ENCODE measurements at regions not wholly inside any gene's neighbourhood (a gene's known extent, or its start where the extent isn't known, plus 50 kb on each side); places are given as distances from the start of the nearest gene placed in this dataset.

DNA sequence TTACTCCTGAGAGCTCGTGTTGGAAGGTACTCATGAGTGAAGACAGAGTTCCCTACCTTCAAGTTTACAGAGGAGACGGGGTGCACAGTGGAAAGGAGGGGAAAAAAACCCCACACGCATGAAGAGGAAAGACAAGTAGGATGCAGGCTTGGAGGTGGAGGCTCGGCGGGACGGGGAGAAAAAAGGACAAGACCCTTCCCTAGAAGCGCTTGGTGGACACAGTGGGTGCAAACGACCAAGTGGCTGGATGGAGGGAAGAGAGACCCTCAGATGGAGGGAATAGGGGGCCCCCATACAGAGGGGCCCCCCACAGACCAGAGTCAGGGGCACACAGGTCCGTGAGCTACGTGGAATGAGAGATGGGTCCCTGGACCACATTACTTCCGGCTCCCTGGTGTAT, 380.1 kb downstream of the SHANK2 start:
- no peak overlapping the region for H3K9ac ChIP-seq (ENCODE audit: low read length)
- H3F3A ChIP-seq (ENCODE audit: insufficient read depth) = no peaks in the 10 kb centered on the region
- H4K20me1 ChIP-seq (ENCODE audit: low read depth, low read length) = no peaks in the 10 kb centered on the region
- no peaks in the 10 kb centered on the region for H3K9me2 ChIP-seq (replicated peaks; ENCODE audit: insufficient read depth, low read length)
- H3K9me3 ChIP-seq (ENCODE audit: insufficient read depth, low read length) = no peaks in the 10 kb centered on the region
- no peak overlapping the region for H3K4me2 ChIP-seq (ENCODE audit: low read depth, low read length, poor library complexity, severe bottlenecking)
- H3K79me2 ChIP-seq (ENCODE audit: insufficient read depth, low read length) = no peaks in the 10 kb centered on the region
- TF ChIP-seq, protein P1, sequence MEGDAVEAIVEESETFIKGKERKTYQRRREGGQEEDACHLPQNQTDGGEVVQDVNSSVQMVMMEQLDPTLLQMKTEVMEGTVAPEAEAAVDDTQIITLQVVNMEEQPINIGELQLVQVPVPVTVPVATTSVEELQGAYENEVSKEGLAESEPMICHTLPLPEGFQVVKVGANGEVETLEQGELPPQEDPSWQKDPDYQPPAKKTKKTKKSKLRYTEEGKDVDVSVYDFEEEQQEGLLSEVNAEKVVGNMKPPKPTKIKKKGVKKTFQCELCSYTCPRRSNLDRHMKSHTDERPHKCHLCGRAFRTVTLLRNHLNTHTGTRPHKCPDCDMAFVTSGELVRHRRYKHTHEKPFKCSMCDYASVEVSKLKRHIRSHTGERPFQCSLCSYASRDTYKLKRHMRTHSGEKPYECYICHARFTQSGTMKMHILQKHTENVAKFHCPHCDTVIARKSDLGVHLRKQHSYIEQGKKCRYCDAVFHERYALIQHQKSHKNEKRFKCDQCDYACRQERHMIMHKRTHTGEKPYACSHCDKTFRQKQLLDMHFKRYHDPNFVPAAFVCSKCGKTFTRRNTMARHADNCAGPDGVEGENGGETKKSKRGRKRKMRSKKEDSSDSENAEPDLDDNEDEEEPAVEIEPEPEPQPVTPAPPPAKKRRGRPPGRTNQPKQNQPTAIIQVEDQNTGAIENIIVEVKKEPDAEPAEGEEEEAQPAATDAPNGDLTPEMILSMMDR (IDR thresholded peaks at IDR 0.05; ENCODE audit: insufficient read depth, low read length, poor library complexity, severe bottlenecking) = no peak
- TF ChIP-seq EZH2phosphoT487 (conservative IDR thresholded peaks at IDR 0.05; ENCODE audit: low read length) = no peak
- no peaks in the 10 kb centered on the region for H3K27me3 ChIP-seq (ENCODE audit: low read length)
- no peaks in the 10 kb centered on the region for H3K36me3 ChIP-seq (ENCODE audit: low read length)
- no peak overlapping the region for H2AFZ ChIP-seq (ENCODE audit: low read depth, low read length, severe bottlenecking)
- H3K27ac ChIP-seq (ENCODE audit: low read depth, low read length) = no peak overlapping the region
- no peak overlapping the region for H3K4me3 ChIP-seq (ENCODE audit: insufficient read depth, low read length, poor library complexity, severe bottlenecking)

DNA sequence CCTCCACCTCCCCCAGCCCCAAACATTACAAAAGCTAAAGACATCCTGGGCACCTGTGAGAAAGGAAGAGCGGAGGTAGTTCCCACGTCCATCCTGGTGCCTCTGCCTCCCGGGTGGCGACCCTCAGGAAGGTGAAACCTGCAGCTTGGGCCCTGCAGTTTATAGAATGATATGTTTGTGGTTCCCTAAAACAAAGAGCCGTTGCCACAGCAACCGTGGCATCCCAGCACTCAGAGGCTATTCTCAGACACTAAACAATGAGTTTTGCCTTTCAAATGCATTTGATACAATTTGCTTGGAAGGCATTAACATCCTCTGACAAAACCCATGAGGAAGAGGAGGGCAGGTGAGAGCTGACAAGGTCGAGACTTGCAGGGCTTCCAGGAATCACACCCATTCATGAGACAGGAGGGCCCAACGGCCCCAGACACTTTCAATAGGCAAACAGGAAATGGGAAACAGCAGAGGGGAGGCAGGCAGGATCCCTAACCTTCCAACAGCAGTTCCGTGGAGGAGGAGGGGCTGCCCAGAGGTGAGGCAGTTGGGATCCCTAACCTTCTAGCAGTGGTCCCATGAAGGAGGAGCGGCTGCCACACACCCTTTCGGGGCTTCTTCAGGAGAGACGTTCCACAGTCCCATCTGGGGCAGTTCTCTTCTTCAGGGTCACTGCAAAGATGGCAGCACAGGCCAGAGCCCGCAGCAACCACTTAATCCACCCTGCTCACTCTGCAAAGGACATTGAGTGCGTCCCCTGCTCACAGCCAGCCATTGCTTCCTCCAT, 379.2 kb downstream of the SHANK2 start:
- Histone ChIP-seq H3K9me2 (replicated peaks; ENCODE audit: insufficient read depth, low read length) (no peaks in the 10 kb centered on the region), H3K27ac (ENCODE audit: low read depth, low read length) (no peak overlapping the region), H4K20me1 (ENCODE audit: low read depth, low read length) (no peaks in the 10 kb centered on the region), H3K9me3 (ENCODE audit: insufficient read depth, low read length) (no peaks in the 10 kb centered on the region), H3K4me3 (ENCODE audit: insufficient read depth, low read length, poor library complexity, severe bottlenecking) (no peak overlapping the region), H3K79me2 (ENCODE audit: insufficient read depth, low read length) (no peaks in the 10 kb centered on the region), H3K9ac (ENCODE audit: low read length) (no peak overlapping the region), H3K4me2 (ENCODE audit: low read depth, low read length, poor library complexity, severe bottlenecking) (no peak overlapping the region), H3K36me3 (ENCODE audit: low read length) (no peaks in the 10 kb centered on the region), H3K27me3 (ENCODE audit: low read length) (no peaks in the 10 kb centered on the region), H2AFZ (ENCODE audit: low read depth, low read length, severe bottlenecking) (no peak overlapping the region), H3F3A (ENCODE audit: insufficient read depth) (no peaks in the 10 kb centered on the region)
- no peak for TF ChIP-seq EZH2phosphoT487 (conservative IDR thresholded peaks at IDR 0.05; ENCODE audit: low read length)
- TF ChIP-seq, protein P1 (IDR thresholded peaks at IDR 0.05; ENCODE audit: insufficient read depth, low read length, poor library complexity, severe bottlenecking) = no peak

DNA sequence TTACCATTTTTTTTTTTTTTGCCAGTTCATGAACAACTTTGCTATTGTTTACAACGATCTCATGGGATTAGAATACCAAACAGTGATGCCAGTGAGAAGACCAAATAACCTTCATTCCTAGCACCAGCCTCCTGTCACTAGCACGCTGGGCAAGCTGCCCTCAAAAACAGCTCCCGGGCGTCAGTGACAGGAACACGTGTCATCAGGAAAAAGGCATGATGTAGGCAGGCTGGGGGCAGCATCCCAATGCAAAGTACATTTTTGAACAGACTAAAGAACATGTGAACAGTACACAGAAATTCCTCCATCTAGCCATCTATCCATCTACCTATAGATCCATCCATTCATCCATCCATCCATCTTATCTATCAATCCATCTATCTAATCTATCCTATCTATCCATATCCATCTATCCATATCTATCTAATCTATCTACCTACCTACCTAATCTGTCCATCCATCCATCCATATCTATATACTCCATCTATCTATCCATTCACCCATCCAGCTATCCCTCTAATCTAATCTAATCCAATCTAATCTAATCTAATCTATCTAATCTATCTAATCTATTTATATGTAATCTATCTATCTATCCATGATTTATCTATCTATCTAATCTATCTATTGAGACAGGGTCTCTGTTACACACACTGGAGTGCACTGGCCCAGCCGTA, 378.5 kb downstream of the SHANK2 start:
- no peak overlapping the region for H3K4me3 ChIP-seq (ENCODE audit: insufficient read depth, low read length, poor library complexity, severe bottlenecking)
- no peak overlapping the region for H3K9ac ChIP-seq (ENCODE audit: low read length)
- no peaks in the 10 kb centered on the region for H4K20me1 ChIP-seq (ENCODE audit: low read depth, low read length)
- H3K27ac ChIP-seq (ENCODE audit: low read depth, low read length) = no peak overlapping the region
- no peaks in the 10 kb centered on the region for H3K27me3 ChIP-seq (ENCODE audit: low read length)
- H3K36me3 ChIP-seq (ENCODE audit: low read length) = no peaks in the 10 kb centered on the region
- no peaks in the 10 kb centered on the region for H3K9me2 ChIP-seq (replicated peaks; ENCODE audit: insufficient read depth, low read length)
- TF ChIP-seq EZH2phosphoT487 (conservative IDR thresholded peaks at IDR 0.05; ENCODE audit: low read length) = no peak
- TF ChIP-seq, protein P1 (IDR thresholded peaks at IDR 0.05; ENCODE audit: insufficient read depth, low read length, poor library complexity, severe bottlenecking) = no peak
- H3F3A ChIP-seq (ENCODE audit: insufficient read depth) = no peaks in the 10 kb centered on the region
- H3K9me3 ChIP-seq (ENCODE audit: insufficient read depth, low read length) = no peaks in the 10 kb centered on the region
- no peak overlapping the region for H3K4me2 ChIP-seq (ENCODE audit: low read depth, low read length, poor library complexity, severe bottlenecking)
- no peak overlapping the region for H2AFZ ChIP-seq (ENCODE audit: low read depth, low read length, severe bottlenecking)
- H3K79me2 ChIP-seq (ENCODE audit: insufficient read depth, low read length) = no peaks in the 10 kb centered on the region
